OCI-LY7 (cell line): ENCODE measurements at regions not wholly inside any gene's neighbourhood (a gene's known extent, or its start where the extent isn't known, plus 50 kb on each side); places are given as distances from the start of the nearest gene placed in this dataset.

Source experiments
- BruUV-seq: library from RNA; stranded (reverse); fragments of 400-500 nt; replicated peaks from 2 replicates; lab custom pipeline; 2021; lab: Mats Ljungman, UMichigan
- CTCF ChIA-PET: fragments of 300-600 bp; sonication (Branson Sonifier 250); formaldehyde crosslinking; loops from one replicate; lab custom pipeline; 2022; ENCODE audit warnings: antibody characterized with exemption; ENCODE audit not compliant: unreplicated experiment; lab: Charles Lee
- POLR2A ChIA-PET: fragments of 300-600 bp; sonication (Branson Sonifier 250); formaldehyde crosslinking; loops from one replicate; lab custom pipeline; 2022; ENCODE audit warnings: antibody characterized with exemption; lab: Charles Lee
- DNase-seq: peaks from one replicate; pipeline ENCODE4 v3.0.0-alpha.2; 2015; ENCODE audit warnings: low spot score
- H2AFZ ChIP-seq: fragments of 200-600 bp; sonication (generic), shearing (Covaris generic); 2 replicates; pipeline ENCODE4 v1.6.1; 2014; ENCODE audit warnings: mild to moderate bottlenecking, antibody characterized with exemption, low read length, moderate library complexity
- H3K27ac ChIP-seq: fragments of 200-600 bp; sonication (generic); 2 replicates; pipeline ENCODE4 v1.5.1; 2014; ENCODE audit warnings: mixed run types, low read depth, mild to moderate bottlenecking, moderate library complexity, low read length, inconsistent platforms; ENCODE audit not compliant: poor library complexity, severe bottlenecking
- H3K36me3 ChIP-seq: fragments of 200-600 bp; sonication (generic); 2 replicates; pipeline ENCODE4 v1.6.1; 2014; ENCODE audit warnings: mild to moderate bottlenecking, antibody characterized with exemption, low read length, moderate library complexity, mixed read lengths; ENCODE audit not compliant: insufficient read depth
- H3K4me1 ChIP-seq: fragments of 200-600 bp; sonication (generic); 2 replicates; pipeline ENCODE4 v1.5.1; 2014; ENCODE audit warnings: mild to moderate bottlenecking, low read length; ENCODE audit not compliant: insufficient read depth, poor library complexity, severe bottlenecking
- H3K4me2 ChIP-seq: fragments of 200-600 bp; sonication (generic); 2 replicates; pipeline ENCODE4 v1.6.1; 2014; ENCODE audit warnings: mild to moderate bottlenecking, low read length
- H3K4me3 ChIP-seq: fragments of 200-600 bp; sonication (generic); 2 replicates; pipeline ENCODE4 v1.5.1; 2014; ENCODE audit warnings: mild to moderate bottlenecking, low read depth, low read length; ENCODE audit not compliant: poor library complexity, severe bottlenecking
- H3K79me2 ChIP-seq: fragments of 200-600 bp; sonication (generic); 2 replicates; pipeline ENCODE4 v1.6.1; 2016; ENCODE audit warnings: low read depth, mild to moderate bottlenecking, low read length, moderate library complexity, mixed read lengths; ENCODE audit not compliant: insufficient read depth
- H3K9me2 ChIP-seq: fragments of 200-600 bp; sonication (generic); 2 replicates; pipeline ENCODE4 v1.6.1; 2016; ENCODE audit warnings: mild to moderate bottlenecking, low read length, mixed read lengths; ENCODE audit not compliant: insufficient read depth
- H3K9me3 ChIP-seq: fragments of 200-600 bp; sonication (generic); 2 replicates; pipeline ENCODE4 v1.6.1; 2014; ENCODE audit warnings: mild to moderate bottlenecking, mixed run types, low read length, mixed read lengths
- H4K20me1 ChIP-seq: fragments of 200-600 bp; sonication (generic); 2 replicates; pipeline ENCODE4 v1.6.1; 2014; ENCODE audit warnings: mild to moderate bottlenecking, antibody characterized with exemption, low read length, moderate library complexity, mixed read lengths; ENCODE audit not compliant: insufficient read depth
- CTCF ChIP-seq: fragments of 200-600 bp; sonication (generic); conservative IDR thresholded peaks from 2 replicates; pipeline ENCODE4 v1.5.1; 2014; ENCODE audit warnings: mild to moderate bottlenecking, antibody characterized with exemption, low read length, moderate library complexity, mixed read lengths
- EZH2phosphoT487 ChIP-seq: fragments of 200-600 bp; sonication (generic); IDR thresholded peaks from 2 replicates; pipeline ENCODE4 v1.6.1; 2018; ENCODE audit warnings: low read depth, borderline replicate concordance, mild to moderate bottlenecking, mixed run types, antibody characterized with exemption, low read length, moderate library complexity, mixed read lengths
- intact Hi-C: fragments of 100-400 bp; cut with micrococcal nuclease; formaldehyde crosslinking; loops from one replicate; pipeline ENCODE4 v1.10.0; 2022; ENCODE audit not compliant: unreplicated experiment

DNA sequence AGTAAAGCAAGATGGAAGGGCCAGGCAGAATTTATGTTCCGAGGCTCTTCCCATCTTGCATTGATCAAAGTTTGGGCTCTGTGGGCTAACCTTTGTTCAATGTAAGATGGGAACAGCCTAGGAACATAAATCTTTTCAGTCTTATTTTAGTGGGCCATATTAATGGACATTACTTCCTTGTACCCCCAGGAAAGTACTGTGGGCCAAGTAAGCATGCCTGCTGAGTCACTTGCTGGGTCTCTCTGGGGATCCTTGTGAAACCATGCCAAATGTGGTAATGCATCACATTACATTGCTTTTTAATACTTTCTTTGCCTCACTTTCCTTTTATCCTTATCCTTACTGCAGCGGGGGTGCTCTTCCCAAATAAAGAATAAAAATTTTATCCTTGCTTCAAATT is 349.5 kb upstream of the POU1F1 start:
- ChIA-PET POLR2A (no interaction called here), CTCF (no interaction called here)
- TF ChIP-seq EZH2phosphoT487 (no peak), CTCF (no peak)
- no peaks in the 10 kb centered on the region for H3K9me2 ChIP-seq
- H3K4me3 ChIP-seq: no peak overlapping the region
- no peak overlapping the region for H3K27ac ChIP-seq
- BruUV-seq: no TSS peak
- H4K20me1 ChIP-seq: no peaks in the 10 kb centered on the region
- H3K36me3 ChIP-seq: no peaks in the 10 kb centered on the region
- H2AFZ ChIP-seq: no peak overlapping the region
- 0 out of 2 replicates have a peak, but pooled peaks cover 4% of the 10 kb centered on the region for H3K9me3 ChIP-seq
- intact Hi-C loops: no loop called here
- H3K4me1 ChIP-seq: no peaks in the 10 kb centered on the region
- no peaks in the 10 kb centered on the region for H3K79me2 ChIP-seq
- DNase-seq: no peak
- H3K4me2 ChIP-seq: no peak overlapping the region

GRCh38 chr3:87624860-87625259 is 348.5 kb upstream of the POU1F1 start:
- Histone ChIP-seq H3K9me3 (0 out of 2 replicates have a peak, but pooled peaks cover 4% of the 10 kb centered on the region), H4K20me1 (no peaks in the 10 kb centered on the region), H3K79me2 (no peaks in the 10 kb centered on the region), H3K9me2 (no peaks in the 10 kb centered on the region), H3K4me3 (no peak overlapping the region), H3K4me1 (no peaks in the 10 kb centered on the region), H3K27ac (no peak overlapping the region), H2AFZ (no peak overlapping the region), H3K4me2 (no peak overlapping the region), H3K36me3 (no peaks in the 10 kb centered on the region)
- intact Hi-C loops: no loop called here
- ChIA-PET POLR2A (no interaction called here), CTCF (no interaction called here)
- no peak for TF ChIP-seq CTCF
- no peak for TF ChIP-seq EZH2phosphoT487
- DNase-seq: no peak
- no TSS peak for BruUV-seq

- Histone ChIP-seq H3K4me1 (no peaks in the 10 kb centered on the region), H3K4me2 (no peak overlapping the region), H3K27ac (no peak overlapping the region), H2AFZ (no peak overlapping the region), H4K20me1 (no peaks in the 10 kb centered on the region), H3K4me3 (no peak overlapping the region), H3K9me2 (no peaks in the 10 kb centered on the region), H3K79me2 (no peaks in the 10 kb centered on the region), H3K36me3 (no peaks in the 10 kb centered on the region), H3K9me3 (no peaks in the 10 kb centered on the region)
- POLR2A ChIA-PET: no interaction called here
- CTCF ChIA-PET: no interaction called here
- TF ChIP-seq CTCF (no peak), EZH2phosphoT487 (no peak)
- intact Hi-C loops: no loop called here
- DNase-seq: no peak
- BruUV-seq: no TSS peak
These were observed 345.3 kb upstream of the POU1F1 start for GRCh38 chr3:87621667-87622066.
